ENCODE measurements at regions not wholly inside any gene's neighbourhood (a gene's known extent, or its start where the extent isn't known, plus 50 kb on each side); places are given as distances from the start of the nearest gene placed in this dataset.

- TF ChIP-seq CTCF (conservative IDR thresholded peaks at IDR 0.05) (no peak), ZFX (IDR thresholded peaks at IDR 0.05) (no peak)
Observed at GRCh38 chr16:13631213-13631767, 288.7 kb upstream of the ERCC4 start.
